HG03060 (cell line): ENCODE measurements at regions not wholly inside any gene's neighbourhood (a gene's known extent, or its start where the extent isn't known, plus 50 kb on each side); places are given as distances from the start of the nearest gene placed in this dataset.

Source experiments
- ATAC-seq: cut with Tn5 transposase; IDR thresholded peaks from one replicate; pipeline ENCODE4 v1.9.1; 2021; ENCODE audit warnings: low read depth, moderate number of reproducible peaks; ENCODE audit not compliant: unreplicated experiment

DNA sequence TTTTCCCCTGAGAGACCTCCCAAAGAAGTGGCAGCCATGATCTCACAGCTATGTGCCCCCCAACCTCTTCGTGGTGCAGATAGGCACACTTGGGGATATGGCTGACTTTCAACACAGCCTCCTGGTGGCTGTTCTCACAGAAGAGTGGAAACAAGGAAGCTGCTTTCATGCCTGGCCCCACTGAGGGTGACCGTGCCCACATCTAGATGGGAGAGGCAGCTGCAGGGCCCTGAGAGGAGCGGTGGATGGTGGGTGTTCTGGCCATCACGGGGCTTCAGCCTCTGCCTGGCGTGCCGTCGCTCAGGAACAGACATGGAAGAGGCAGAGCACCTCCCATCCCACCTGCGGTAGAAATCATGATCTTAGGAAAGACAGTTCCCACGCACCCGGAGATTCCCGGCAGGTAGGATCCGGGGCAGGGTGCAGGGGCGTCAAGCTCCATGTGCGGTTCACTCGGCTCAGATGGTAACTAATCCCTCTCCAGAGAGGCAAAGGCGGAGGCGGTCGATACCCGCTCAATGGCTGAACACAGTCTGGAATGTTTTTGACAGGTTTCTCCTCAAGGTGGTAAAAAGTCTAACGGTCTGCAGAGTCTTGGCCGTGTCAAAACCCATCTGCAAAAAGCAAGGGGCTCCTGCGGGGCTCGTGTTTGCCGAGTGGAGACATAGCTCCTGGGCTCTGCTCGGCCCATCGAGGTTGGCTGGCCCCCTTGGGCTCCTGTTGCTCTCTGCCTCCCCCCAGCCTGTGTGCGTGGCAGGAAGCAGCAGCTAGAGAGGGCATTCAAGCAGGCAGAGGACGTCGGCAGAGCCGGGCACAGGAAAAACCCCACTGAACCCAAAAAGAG, 225.2 kb upstream of the RTL1 start:
- ATAC-seq, result no peak

- no peak for ATAC-seq
Observed at GRCh38 chr14:101129521-101130167, 226.1 kb upstream of the RTL1 start.

GRCh38 chr14:101130861-101131260, 227.3 kb upstream of the RTL1 start:
- no peak for ATAC-seq

DNA sequence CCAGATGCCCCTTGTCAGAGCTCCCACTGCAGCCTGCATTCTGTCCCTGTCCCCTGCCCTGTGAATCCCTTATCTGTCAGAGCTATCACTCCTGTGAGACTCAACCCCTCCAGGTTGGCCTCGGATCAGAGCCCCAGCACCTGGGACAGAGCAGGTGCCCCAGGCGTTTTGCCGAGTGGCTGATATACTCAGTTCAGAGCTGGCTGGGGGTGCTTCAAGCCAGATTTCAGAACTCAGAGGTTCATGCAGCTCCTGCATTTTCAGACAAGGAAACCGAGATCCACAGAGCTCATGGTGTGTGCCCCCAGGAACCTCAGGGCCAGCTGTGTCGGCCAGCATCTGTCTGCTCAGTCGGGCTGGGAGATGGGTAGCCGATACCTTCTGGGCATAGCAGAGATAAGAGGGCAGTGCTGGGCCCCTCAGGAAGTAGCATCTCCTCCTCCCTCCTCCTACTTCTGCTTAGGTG, 228.0 kb upstream of the RTL1 start:
- no peak for ATAC-seq

GRCh38 chr14:101132051-101132571, 228.6 kb upstream of the RTL1 start:
- ATAC-seq, result no peak

DNA sequence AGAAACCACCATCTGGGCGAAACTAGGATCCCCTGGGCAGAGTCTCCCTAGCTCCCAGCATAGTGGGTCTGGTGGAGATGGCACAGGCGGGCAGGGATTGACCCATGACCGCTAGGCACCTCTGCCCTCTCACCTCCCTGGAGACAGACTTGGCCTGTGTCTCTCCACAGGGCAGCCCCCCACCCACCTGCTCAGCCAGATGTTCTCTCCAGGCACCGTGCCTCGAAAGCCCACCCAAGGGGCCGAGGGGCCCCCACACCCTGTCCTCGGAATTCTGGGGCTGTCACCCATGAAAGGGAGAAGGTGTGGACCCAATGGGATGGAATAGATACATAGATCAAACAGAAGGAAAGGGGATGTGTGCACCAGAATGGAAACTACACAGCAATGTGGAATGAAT, 229.1 kb upstream of the RTL1 start:
- ATAC-seq, result no peak

GRCh38 chr14:101133068-101133467, 229.5 kb upstream of the RTL1 start:
- no peak for ATAC-seq

- no peak for ATAC-seq
Observed at GRCh38 chr14:101134161-101134631, 230.7 kb upstream of the RTL1 start.

GRCh38 chr14:101134851-101135433, 231.4 kb upstream of the RTL1 start:
- no peak for ATAC-seq

GRCh38 chr14:101135796-101136742, 232.5 kb upstream of the RTL1 start:
- no peak for ATAC-seq

DNA sequence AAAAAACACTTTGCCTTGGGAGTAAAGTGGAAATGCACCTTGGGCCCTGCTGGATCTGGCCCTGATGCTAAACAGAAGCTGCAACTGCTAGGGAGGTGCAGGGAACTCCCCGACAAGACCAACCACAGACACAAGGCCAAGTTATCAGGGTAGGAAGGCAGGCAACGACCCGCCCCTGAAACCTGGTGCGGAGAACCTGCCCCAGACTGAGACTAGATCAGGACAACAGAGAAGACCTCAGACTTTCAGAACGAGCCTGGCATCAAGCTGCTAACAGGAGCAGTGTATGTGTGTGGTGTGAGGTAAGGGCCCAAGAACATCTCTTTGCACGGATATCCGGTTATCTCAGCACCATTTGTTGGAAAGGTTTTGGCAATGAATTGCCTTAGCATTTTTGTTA, 233.7 kb upstream of the RTL1 start:
- no peak for ATAC-seq

- ATAC-seq, result no peak
Observed at GRCh38 chr14:101147848-101148247, 244.3 kb upstream of the RTL1 start.

DNA sequence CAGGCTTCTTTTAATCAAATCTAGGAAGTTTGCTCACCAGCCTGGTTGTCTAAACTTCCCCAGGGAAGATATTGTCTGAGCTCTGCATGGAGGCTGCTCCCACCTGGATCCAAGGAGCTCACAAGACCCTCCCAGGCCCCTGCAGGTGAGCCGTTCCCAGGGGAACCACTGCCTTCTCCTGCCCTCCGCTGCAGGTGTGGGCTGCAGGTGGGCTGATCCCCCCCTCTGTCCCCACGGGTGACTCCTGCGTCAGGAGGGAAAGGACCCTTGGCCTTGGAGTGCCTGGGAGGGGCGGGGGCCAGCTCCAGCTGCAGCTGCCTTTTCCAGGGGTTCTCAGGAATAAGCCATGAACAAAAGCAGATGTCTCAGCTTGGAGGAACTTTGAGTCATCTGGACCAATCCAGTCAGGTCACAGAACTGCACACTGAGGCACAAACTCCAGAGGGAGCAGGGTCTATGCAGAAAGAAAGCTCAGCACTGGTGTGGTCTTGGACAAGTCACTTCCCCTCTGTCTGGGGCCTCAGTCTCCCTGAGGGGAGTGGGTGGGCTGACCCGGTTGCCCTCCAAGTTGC, 246.6 kb upstream of the RTL1 start:
- no peak for ATAC-seq

DNA sequence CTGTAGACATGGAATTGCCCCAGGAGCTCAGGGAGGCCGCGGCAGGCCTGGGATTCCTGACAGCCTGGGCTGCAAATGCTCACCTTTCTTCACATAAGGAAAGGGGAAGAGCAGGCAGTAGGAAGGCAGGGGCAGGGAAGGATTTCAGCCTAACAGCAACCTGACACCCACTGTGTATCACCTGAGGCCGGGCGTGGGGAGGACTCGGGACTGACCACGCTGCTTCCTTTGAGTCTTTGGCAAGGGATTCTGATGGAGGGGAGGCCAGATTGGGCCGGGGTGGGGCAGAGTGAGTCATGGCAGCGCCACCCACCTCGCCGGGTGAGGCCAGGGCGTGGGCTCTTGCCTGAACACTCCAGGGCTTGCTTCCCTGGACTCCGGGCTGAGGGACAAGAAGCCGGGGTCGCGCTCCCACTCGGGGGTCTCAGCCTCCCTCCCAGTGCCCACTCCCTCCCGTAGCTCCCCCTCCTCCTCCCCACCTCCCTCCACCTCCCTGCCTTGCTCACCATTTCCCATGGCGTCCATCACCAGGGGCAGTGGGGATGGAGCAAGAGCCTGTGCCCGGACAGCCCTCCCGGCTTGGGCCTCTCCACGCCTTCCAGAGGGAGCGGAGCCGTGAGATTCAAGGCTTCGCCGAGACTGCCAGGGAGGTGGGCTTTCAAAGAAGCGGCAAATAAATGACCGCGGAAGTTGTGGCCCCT, 247.9 kb upstream of the RTL1 start:
- no peak for ATAC-seq

DNA sequence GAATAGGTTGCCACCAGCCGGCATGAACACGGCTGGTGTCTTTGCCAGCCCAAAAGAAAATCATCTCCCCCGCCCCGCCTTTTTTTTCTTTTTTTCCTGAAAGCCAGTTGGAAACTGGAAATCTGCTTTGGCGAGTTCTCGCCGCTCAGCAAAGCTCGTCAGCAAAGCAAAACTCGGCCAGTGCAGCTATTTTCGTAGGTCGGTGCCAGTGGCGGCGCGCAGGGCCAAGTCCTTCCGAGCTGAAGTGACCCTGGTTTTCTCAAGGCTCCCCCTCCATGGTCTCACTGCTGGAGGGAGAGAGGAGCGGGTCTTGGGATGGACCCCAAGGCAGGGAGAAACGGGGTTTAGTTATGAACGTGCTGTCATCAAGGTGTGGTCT, 248.4 kb upstream of the RTL1 start:
- ATAC-seq, result no peak

DNA sequence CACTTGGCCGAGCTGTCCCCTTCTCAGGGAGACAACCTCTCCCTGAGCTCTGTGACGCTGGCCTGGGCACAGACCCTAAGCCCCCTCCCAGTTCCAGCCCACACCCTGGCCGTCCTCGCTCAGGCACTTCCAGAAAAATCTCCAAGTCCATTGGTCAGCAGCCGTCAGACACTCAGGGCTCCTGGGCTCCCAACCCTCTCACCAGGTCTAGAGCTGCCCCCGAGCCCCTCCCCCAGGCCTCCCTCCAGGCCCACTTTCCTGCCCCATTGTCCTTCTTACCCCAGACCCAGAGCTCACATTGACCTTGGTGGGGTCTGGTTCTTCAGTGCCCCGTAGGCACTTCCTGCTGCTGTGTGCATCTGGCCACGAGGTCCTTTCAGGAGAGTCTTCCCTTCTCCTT, 249.3 kb upstream of the RTL1 start:
- ATAC-seq, result no peak

DNA sequence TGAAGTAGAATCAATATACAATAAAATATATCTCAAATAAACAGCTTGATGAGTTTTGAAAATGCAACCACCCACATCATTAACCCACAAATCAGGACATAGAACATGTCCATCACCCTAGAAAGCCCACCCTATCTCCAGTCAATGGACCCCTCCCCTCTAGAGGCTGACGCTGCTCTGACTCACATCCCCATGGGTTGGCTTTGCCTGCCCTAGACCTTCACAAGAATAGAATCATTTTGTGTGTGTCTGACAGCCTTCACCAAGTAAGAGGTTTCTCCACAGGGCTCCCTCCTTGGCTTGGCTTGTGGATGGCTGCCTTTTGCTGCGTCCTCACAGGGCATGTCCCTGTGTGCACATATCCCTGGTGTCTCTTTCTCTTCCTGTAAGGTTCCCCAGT, 250.2 kb upstream of the RTL1 start:
- ATAC-seq, result no peak

DNA sequence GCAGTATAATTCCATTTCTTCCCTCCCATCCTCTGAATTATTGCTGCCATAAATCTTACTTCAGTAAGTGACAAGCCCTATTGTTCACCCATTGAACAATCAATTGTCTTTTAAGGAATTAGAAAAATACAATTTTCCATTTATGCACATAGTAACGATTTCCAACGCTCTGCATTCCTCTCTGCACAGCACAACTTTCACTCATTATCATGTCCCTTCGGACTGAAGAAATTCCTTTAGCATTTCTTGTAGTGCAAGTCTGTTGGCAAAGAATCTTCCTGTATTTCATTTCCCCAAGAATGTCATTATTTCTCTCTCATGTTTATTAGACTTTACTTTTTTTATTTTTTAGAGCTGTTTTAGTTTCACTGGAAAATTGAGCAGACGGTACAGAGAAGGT, 252.1 kb upstream of the RTL1 start:
- no peak for ATAC-seq

GRCh38 chr14:101167428-101167827, 263.9 kb upstream of the RTL1 start:
- no peak for ATAC-seq
